ENCODE measurements at regions not wholly inside any gene's neighbourhood (a gene's known extent, or its start where the extent isn't known, plus 50 kb on each side); places are given as distances from the start of the nearest gene placed in this dataset.

DNA sequence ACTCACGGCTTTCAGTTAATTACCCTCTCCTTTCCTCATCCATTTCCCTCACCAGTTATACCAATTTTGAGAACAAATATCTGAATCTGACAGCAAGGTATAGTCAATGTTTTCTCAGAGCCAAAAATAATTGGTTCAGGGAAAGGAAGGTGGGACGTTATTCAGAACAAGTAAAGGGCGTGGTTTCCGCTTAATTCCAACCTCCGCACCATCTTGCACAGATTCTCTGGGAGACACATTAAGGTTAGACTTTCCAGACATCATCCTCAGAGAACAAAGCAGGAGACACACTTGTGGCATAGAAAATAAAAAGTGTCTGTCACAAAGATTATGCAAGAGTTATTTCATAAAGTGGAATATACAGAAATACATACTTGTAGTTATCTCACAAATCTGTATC, 441.2 kb downstream of the IRX1 start (continued):
- TF ChIP-seq, protein P1, sequence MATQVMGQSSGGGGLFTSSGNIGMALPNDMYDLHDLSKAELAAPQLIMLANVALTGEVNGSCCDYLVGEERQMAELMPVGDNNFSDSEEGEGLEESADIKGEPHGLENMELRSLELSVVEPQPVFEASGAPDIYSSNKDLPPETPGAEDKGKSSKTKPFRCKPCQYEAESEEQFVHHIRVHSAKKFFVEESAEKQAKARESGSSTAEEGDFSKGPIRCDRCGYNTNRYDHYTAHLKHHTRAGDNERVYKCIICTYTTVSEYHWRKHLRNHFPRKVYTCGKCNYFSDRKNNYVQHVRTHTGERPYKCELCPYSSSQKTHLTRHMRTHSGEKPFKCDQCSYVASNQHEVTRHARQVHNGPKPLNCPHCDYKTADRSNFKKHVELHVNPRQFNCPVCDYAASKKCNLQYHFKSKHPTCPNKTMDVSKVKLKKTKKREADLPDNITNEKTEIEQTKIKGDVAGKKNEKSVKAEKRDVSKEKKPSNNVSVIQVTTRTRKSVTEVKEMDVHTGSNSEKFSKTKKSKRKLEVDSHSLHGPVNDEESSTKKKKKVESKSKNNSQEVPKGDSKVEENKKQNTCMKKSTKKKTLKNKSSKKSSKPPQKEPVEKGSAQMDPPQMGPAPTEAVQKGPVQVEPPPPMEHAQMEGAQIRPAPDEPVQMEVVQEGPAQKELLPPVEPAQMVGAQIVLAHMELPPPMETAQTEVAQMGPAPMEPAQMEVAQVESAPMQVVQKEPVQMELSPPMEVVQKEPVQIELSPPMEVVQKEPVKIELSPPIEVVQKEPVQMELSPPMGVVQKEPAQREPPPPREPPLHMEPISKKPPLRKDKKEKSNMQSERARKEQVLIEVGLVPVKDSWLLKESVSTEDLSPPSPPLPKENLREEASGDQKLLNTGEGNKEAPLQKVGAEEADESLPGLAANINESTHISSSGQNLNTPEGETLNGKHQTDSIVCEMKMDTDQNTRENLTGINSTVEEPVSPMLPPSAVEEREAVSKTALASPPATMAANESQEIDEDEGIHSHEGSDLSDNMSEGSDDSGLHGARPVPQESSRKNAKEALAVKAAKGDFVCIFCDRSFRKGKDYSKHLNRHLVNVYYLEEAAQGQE (IDR thresholded peaks at IDR 0.05; ENCODE audit: unreplicated experiment): no peak
- no peak for TF ChIP-seq ZNF114 (CRISPR knock-in tag; IDR thresholded peaks at IDR 0.05)
- no peak for TF ChIP-seq NANOG (IDR thresholded peaks at IDR 0.05; ENCODE audit: borderline replicate concordance)
- TF ChIP-seq STAT1 (IDR thresholded peaks at IDR 0.05; ENCODE audit: unreplicated experiment): no peak
- TF ChIP-seq, protein P2, sequence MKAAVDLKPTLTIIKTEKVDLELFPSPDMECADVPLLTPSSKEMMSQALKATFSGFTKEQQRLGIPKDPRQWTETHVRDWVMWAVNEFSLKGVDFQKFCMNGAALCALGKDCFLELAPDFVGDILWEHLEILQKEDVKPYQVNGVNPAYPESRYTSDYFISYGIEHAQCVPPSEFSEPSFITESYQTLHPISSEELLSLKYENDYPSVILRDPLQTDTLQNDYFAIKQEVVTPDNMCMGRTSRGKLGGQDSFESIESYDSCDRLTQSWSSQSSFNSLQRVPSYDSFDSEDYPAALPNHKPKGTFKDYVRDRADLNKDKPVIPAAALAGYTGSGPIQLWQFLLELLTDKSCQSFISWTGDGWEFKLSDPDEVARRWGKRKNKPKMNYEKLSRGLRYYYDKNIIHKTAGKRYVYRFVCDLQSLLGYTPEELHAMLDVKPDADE (IDR thresholded peaks at IDR 0.05): no peak
- TF ChIP-seq ZNF331 (CRISPR knock-in tag; IDR thresholded peaks at IDR 0.05; ENCODE audit: low read depth): no peak

DNA sequence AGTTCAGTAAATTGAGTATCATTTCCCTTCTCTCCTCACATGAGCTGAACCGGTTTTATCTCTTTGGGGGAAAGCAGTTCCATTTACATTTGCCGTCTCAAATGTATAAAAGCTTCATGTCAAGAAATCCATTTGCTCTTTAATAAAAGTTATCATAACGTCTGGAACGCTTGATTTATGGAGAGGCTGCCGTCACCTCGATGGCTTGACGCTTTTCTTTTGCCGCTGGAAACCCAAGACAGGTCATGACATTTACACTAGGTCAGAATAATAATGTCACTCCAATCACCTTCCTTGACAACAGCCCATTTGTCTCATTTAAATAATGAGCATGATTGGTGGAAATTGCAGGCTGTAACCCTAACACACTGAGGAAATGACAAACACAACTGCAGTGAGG, 443.4 kb downstream of the IRX1 start:
- no peak for ATAC-seq
- no peak overlapping the region for H2AFZ ChIP-seq
- H3K79me2 ChIP-seq (replicated peaks; ENCODE audit: insufficient read depth): no peaks in the 10 kb centered on the region
- no peaks in the 10 kb centered on the region for H3F3A ChIP-seq (replicated peaks; ENCODE audit: low read depth)
- Mint-ChIP-seq H3K27me3 (ENCODE audit: insufficient read depth, low read depth, poor library complexity) (peaks cover 2% of the 10 kb centered on the region), H3K27ac (no peak overlapping the region), H3K4me3 (no peak overlapping the region), H3K4me1 (no peaks in the 10 kb centered on the region), H3K9me3 (no peaks in the 10 kb centered on the region; the same call in 2 of the 3 replicates), H3K36me3 (ENCODE audit: low read depth) (no peaks in the 10 kb centered on the region; the same call in 2 of the 3 replicates)
- no peaks in the 10 kb centered on the region for H3K27me3 ChIP-seq (ENCODE audit: insufficient read depth)
- no peak for DNase-seq (ENCODE audit: low spot score)
- no peak overlapping the region for H3K27ac ChIP-seq (ENCODE audit: low read depth)
- no peaks in the 10 kb centered on the region for H3K36me3 ChIP-seq (ENCODE audit: insufficient read depth)
- H3K9me2 ChIP-seq (ENCODE audit: insufficient read depth): 0 out of 2 replicates have a peak, but pooled peaks cover 6% of the 10 kb centered on the region
- no peaks in the 10 kb centered on the region for H4K20me1 ChIP-seq (replicated peaks; ENCODE audit: insufficient read depth)
- H3K4me1 ChIP-seq (ENCODE audit: insufficient read depth): no peaks in the 10 kb centered on the region
- H3K4me2 ChIP-seq: no peak overlapping the region
- H3K4me3 ChIP-seq: no peak overlapping the region
- TF ChIP-seq ZNF331 (CRISPR knock-in tag; IDR thresholded peaks at IDR 0.05; ENCODE audit: low read depth) (no peak), STAT1 (IDR thresholded peaks at IDR 0.05; ENCODE audit: unreplicated experiment) (no peak), EZH2phosphoT487 (IDR thresholded peaks at IDR 0.05; ENCODE audit: unreplicated experiment) (no peak), EZH2 (IDR thresholded peaks at IDR 0.05; ENCODE audit: low read depth, unreplicated experiment) (no peak), CREB1 (CRISPR knock-in tag; IDR thresholded peaks at IDR 0.05; ENCODE audit: low read depth) (no peak), ZNF114 (CRISPR knock-in tag; IDR thresholded peaks at IDR 0.05) (no peak), NANOG (IDR thresholded peaks at IDR 0.05; ENCODE audit: borderline replicate concordance) (no peak), JUNB (IDR thresholded peaks at IDR 0.05; ENCODE audit: unreplicated experiment) (no peak)
- TF ChIP-seq, protein P2 (IDR thresholded peaks at IDR 0.05): no peak
- TF ChIP-seq, protein P1 (IDR thresholded peaks at IDR 0.05; ENCODE audit: unreplicated experiment): no peak
- TF ChIP-seq, protein P3, sequence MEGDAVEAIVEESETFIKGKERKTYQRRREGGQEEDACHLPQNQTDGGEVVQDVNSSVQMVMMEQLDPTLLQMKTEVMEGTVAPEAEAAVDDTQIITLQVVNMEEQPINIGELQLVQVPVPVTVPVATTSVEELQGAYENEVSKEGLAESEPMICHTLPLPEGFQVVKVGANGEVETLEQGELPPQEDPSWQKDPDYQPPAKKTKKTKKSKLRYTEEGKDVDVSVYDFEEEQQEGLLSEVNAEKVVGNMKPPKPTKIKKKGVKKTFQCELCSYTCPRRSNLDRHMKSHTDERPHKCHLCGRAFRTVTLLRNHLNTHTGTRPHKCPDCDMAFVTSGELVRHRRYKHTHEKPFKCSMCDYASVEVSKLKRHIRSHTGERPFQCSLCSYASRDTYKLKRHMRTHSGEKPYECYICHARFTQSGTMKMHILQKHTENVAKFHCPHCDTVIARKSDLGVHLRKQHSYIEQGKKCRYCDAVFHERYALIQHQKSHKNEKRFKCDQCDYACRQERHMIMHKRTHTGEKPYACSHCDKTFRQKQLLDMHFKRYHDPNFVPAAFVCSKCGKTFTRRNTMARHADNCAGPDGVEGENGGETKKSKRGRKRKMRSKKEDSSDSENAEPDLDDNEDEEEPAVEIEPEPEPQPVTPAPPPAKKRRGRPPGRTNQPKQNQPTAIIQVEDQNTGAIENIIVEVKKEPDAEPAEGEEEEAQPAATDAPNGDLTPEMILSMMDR (conservative IDR thresholded peaks at IDR 0.05; ENCODE audit: low read depth in 2 of 2): no peak

All from GM23338 (cell line).